PC-3 (cell line): ENCODE measurements at regions not wholly inside any gene's neighbourhood (a gene's known extent, or its start where the extent isn't known, plus 50 kb on each side); places are given as distances from the start of the nearest gene placed in this dataset.

ENCODE experiments used
- ATAC-seq: fragments of 200-7000 bp; cut with Tn5 transposase; 2 replicates; pipeline ENCODE4 v1.9.1; 2020; ENCODE audit warnings: mild to moderate bottlenecking, moderate library complexity
- BruUV-seq: library from RNA; stranded (reverse); fragments of 400-500 nt; replicated peaks from 2 replicates; lab custom pipeline; 2021; lab: Mats Ljungman, UMichigan
- CTCF ChIA-PET: fragments of 300-600 bp; sonication (Branson Sonifier 250); formaldehyde crosslinking; loops from one replicate; lab custom pipeline; 2022; ENCODE audit warnings: antibody characterized with exemption; lab: Charles Lee
- POLR2A ChIA-PET: fragments of 300-600 bp; sonication (Branson Sonifier 250); formaldehyde crosslinking; loops from one replicate; lab custom pipeline; 2022; ENCODE audit warnings: antibody characterized with exemption; ENCODE audit not compliant: unreplicated experiment; lab: Charles Lee
- DNase-seq: peaks from one replicate; pipeline ENCODE4 v3.0.0-alpha.2; 2015
- H2AFZ ChIP-seq: fragments of 300-600 bp; sonication (generic); 2 replicates; pipeline ENCODE4 v1.6.0; 2016; ENCODE audit warnings: antibody characterized with exemption, low read length
- H3F3A ChIP-seq: fragments of 300-600 bp; sonication (generic); one replicate; pipeline ENCODE4 v1.6.0; 2017; ENCODE audit warnings: antibody characterized with exemption, low read length, control low read depth, mild to moderate bottlenecking; ENCODE audit not compliant: unreplicated experiment
- H3K27ac ChIP-seq: fragments of 300-600 bp; sonication (generic); 2 replicates; pipeline ENCODE4 v1.5.1; 2016; ENCODE audit warnings: mild to moderate bottlenecking, low read length
- H3K27me3 ChIP-seq: fragments of 300-600 bp; sonication (generic); 2 replicates; pipeline ENCODE4 v1.6.1; 2016; ENCODE audit warnings: low read length, mixed read lengths
- H3K36me3 ChIP-seq: fragments of 300-600 bp; sonication (generic); 2 replicates; pipeline ENCODE4 v1.6.1; 2016; ENCODE audit warnings: low read depth, mixed run types, low read length, mixed read lengths
- H3K4me1 ChIP-seq: fragments of 300-600 bp; sonication (generic); 2 replicates; pipeline ENCODE4 v1.5.1; 2016; ENCODE audit warnings: low read length; ENCODE audit not compliant: insufficient read depth
- H3K4me2 ChIP-seq: fragments of 300-600 bp; sonication (generic); 2 replicates; pipeline ENCODE4 v1.6.0; 2016; ENCODE audit warnings: low read length
- H3K4me3 ChIP-seq: fragments of 300-600 bp; sonication (generic); 2 replicates; pipeline ENCODE4 v1.5.1; 2016; ENCODE audit warnings: mild to moderate bottlenecking, low read length, mixed read lengths
- H3K79me2 ChIP-seq: fragments of 300-600 bp; sonication (generic); 2 replicates; pipeline ENCODE4 v1.6.1; 2017; ENCODE audit warnings: low read length, mixed read lengths
- H3K9ac ChIP-seq: fragments of 300-600 bp; sonication (generic); 2 replicates; pipeline ENCODE4 v1.6.0; 2016; ENCODE audit warnings: mild to moderate bottlenecking, low read length
- H3K9me2 ChIP-seq: fragments of 300-600 bp; sonication (generic); replicated peaks from 2 replicates; pipeline ENCODE4 v1.6.1; 2016; ENCODE audit warnings: mixed run types, low read length, mixed read lengths
- H3K9me3 ChIP-seq: fragments of 300-600 bp; sonication (generic); 2 replicates; pipeline ENCODE4 v1.6.1; 2016; ENCODE audit warnings: low read length, mixed read lengths
- H4K20me1 ChIP-seq: fragments of 300-600 bp; sonication (generic); 2 replicates; pipeline ENCODE4 v1.6.1; 2016; ENCODE audit warnings: low read length, mixed read lengths
- CTCF ChIP-seq: fragments of 300-600 bp; sonication (generic); conservative IDR thresholded peaks from 2 replicates; pipeline ENCODE4 v1.5.1; 2017; ENCODE audit warnings: antibody characterized with exemption, low read depth, mild to moderate bottlenecking, low read length
- EZH2 ChIP-seq: fragments of 300-600 bp; sonication (generic); IDR thresholded peaks from one replicate; pipeline ENCODE4 v1.6.1; 2017; ENCODE audit warnings: antibody characterized with exemption, mild to moderate bottlenecking, low read length; ENCODE audit not compliant: unreplicated experiment
- EZH2phosphoT487 ChIP-seq: fragments of 300-600 bp; sonication (generic); IDR thresholded peaks from 2 replicates; pipeline ENCODE4 v1.6.1; 2018; ENCODE audit warnings: mild to moderate bottlenecking, antibody characterized with exemption, low read length, borderline replicate concordance
- intact Hi-C: fragments of 100-400 bp; cut with micrococcal nuclease; formaldehyde crosslinking; loops from 2 replicates; pipeline ENCODE4 v1.9.0; 2023

- no peak overlapping the region for H3K27ac ChIP-seq
- no peaks in the 10 kb centered on the region for H4K20me1 ChIP-seq
- no peak for ATAC-seq
- no TSS peak for BruUV-seq
- peak; percentile 54 for DNase-seq
- no peaks in the 10 kb centered on the region for H3K9me2 ChIP-seq
- no peak overlapping the region for H3K4me3 ChIP-seq
- H3K27me3 ChIP-seq = no peaks in the 10 kb centered on the region
- intact Hi-C loops = no loop called here
- no peaks in the 10 kb centered on the region for H3K9me3 ChIP-seq
- CTCF ChIA-PET = no interaction called here
- no peak overlapping the region for H3K9ac ChIP-seq
- H3K79me2 ChIP-seq = no peaks in the 10 kb centered on the region
- H3F3A ChIP-seq = no peaks in the 10 kb centered on the region
- POLR2A ChIA-PET = interaction anchor here (0.5 kb wide), 1 partner anchor 544 kb away, joined by 5 read pairs; no protein-coding TSS in a partner anchor
- 0 out of 2 replicates have a peak, but pooled peaks cover 8% of the 10 kb centered on the region for H3K4me1 ChIP-seq
- H3K36me3 ChIP-seq = no peaks in the 10 kb centered on the region
- TF ChIP-seq EZH2 (no peak), CTCF (no peak), EZH2phosphoT487 (no peak)
- no peak overlapping the region for H2AFZ ChIP-seq
- no peak overlapping the region for H3K4me2 ChIP-seq
Measured at GRCh38 chr10:65556006-65556405, 1369.8 kb upstream of the LRRTM3 start.

- ChIA-PET POLR2A (interaction anchor here (0.6 kb wide), 1 partner anchor 491 kb away, joined by 3 read pairs; no protein-coding TSS in a partner anchor), CTCF (interaction anchor here (0.7 kb wide), 1 partner anchor 11 kb away, joined by 3 read pairs; no protein-coding TSS in a partner anchor)
- DNase-seq (peak; percentile 53), ATAC-seq (peak; percentile 82)
- Histone ChIP-seq H3K9me3 (no peaks in the 10 kb centered on the region), H3K36me3 (no peaks in the 10 kb centered on the region), H3K9me2 (no peaks in the 10 kb centered on the region), H3K4me3 (no peak overlapping the region), H4K20me1 (no peaks in the 10 kb centered on the region), H3K9ac (no peak overlapping the region), H2AFZ (peak overlapping the region; percentile 27; the same call in 1 of the 2 replicates), H3K4me2 (0 out of 2 replicates have a peak overlapping the region, but pooled peaks have one; percentile 2), H3K79me2 (no peaks in the 10 kb centered on the region), H3K27ac (no peak overlapping the region), H3K4me1 (0 out of 2 replicates have a peak, but pooled peaks cover 8% of the 10 kb centered on the region), H3K27me3 (no peaks in the 10 kb centered on the region), H3F3A (no peaks in the 10 kb centered on the region)
- intact Hi-C loops = no loop called here
- no peak for TF ChIP-seq CTCF
- no peak for TF ChIP-seq EZH2
- no peak for TF ChIP-seq EZH2phosphoT487
- BruUV-seq = no TSS peak
Measured at GRCh38 chr10:65559369-65559768, 1366.5 kb upstream of the LRRTM3 start.

GRCh38 chr10:65565246-65565645, 1360.6 kb upstream of the LRRTM3 start:
- Histone ChIP-seq H4K20me1 (no peaks in the 10 kb centered on the region), H3K4me2 (no peak overlapping the region), H3K4me3 (no peak overlapping the region), H3K27ac (no peak overlapping the region), H3K27me3 (no peaks in the 10 kb centered on the region), H3K4me1 (peaks cover 5% of the 10 kb centered on the region), H3K79me2 (no peaks in the 10 kb centered on the region), H3K9ac (no peak overlapping the region), H3K9me3 (no peaks in the 10 kb centered on the region), H3F3A (no peaks in the 10 kb centered on the region), H3K36me3 (no peaks in the 10 kb centered on the region), H3K9me2 (no peaks in the 10 kb centered on the region), H2AFZ (no peak overlapping the region)
- no TSS peak for BruUV-seq
- DNase-seq = no peak
- ChIA-PET POLR2A (no interaction called here), CTCF (no interaction called here)
- intact Hi-C loops = no loop called here
- ATAC-seq = no peak
- TF ChIP-seq EZH2 = no peak
- TF ChIP-seq EZH2phosphoT487 = no peak
- TF ChIP-seq CTCF = no peak
